Endothelial cell of umbilical vein (primary cell): ENCODE measurements at regions not wholly inside any gene's neighbourhood (a gene's known extent, or its start where the extent isn't known, plus 50 kb on each side); places are given as distances from the start of the nearest gene placed in this dataset.

ENCODE experiments used
- BruUV-seq: library from RNA; stranded (reverse); fragments of 400-500 nt; replicated peaks from 2 replicates; lab custom pipeline; 2021; lab: Mats Ljungman, UMichigan
- CTCF ChIA-PET: fragments of 300-600, 350-600 bp; sonication (Branson Sonifier 250); formaldehyde crosslinking; loops from one replicate; lab custom pipeline; 2021; ENCODE audit warnings: antibody characterized with exemption, inconsistent platforms; lab: Charles Lee
- POLR2A ChIA-PET: fragments of 300-600, 350-600 bp; sonication (Branson Sonifier 250); formaldehyde crosslinking; loops from one replicate; lab custom pipeline; 2021; ENCODE audit warnings: antibody characterized with exemption, inconsistent platforms; lab: Charles Lee
- DNase-seq: peaks from one replicate; pipeline ENCODE4 v3.0.0-alpha.2; 2011; ENCODE audit warnings: low read depth, low spot score
- FAIRE-seq: peaks from 2 replicates; lab custom pipeline; 2011; peaks lifted over from hg19 to GRCh38; lab: Jason Lieb, UNC
- H2AFZ ChIP-seq: 2 replicates; pipeline ENCODE4 v1.6.0; 2012; ENCODE audit warnings: low read depth, low read length, control low read depth, inconsistent platforms
- H3K27ac ChIP-seq: 2 replicates; pipeline ENCODE4 v1.5.1; 2011; ENCODE audit warnings: low read depth, mild to moderate bottlenecking, control low read depth, low read length, moderate library complexity; ENCODE audit not compliant: insufficient read depth
- H3K27me3 ChIP-seq, 2 experiments: 2 replicates each; pipeline versions ENCODE4 v1.6.0 to v1.6.1; 2011; ENCODE audit warnings: low read length in 2 of 2, mixed read lengths in 1 of 2; ENCODE audit not compliant: control insufficient read depth in 2 of 2, insufficient read depth in 2 of 2
- H3K36me3 ChIP-seq, 2 experiments: 2 replicates in 1 of 2; 3 replicates in 1 of 2; pipeline ENCODE4 v1.5.1; 2011; ENCODE audit warnings: low read length in 2 of 2, mild to moderate bottlenecking in 1 of 2, moderate library complexity in 1 of 2; ENCODE audit not compliant: control insufficient read depth in 2 of 2, insufficient read depth in 2 of 2; ENCODE audit errors: extremely low read depth in 1 of 2
- H3K4me1 ChIP-seq: 3 replicates; pipeline ENCODE4 v1.5.1; 2011; ENCODE audit warnings: mild to moderate bottlenecking, low read length; ENCODE audit not compliant: control insufficient read depth, insufficient read depth; ENCODE audit errors: extremely low read depth
- H3K4me2 ChIP-seq: 2 replicates; pipeline ENCODE4 v1.6.1; 2011; ENCODE audit warnings: low read length, control low read depth, mixed read lengths; ENCODE audit not compliant: insufficient read depth
- H3K4me3 ChIP-seq, 3 experiments: fragments of 200-600 bp in 1 of 3; sonication (generic), shearing (Covaris generic) in 1 of 3; replicated peaks in 1 of 3; 2 replicates each; pipeline ENCODE4 v1.5.1; 2011 to 2016; ENCODE audit warnings: control low read depth in 3 of 3, low read length in 3 of 3, mild to moderate bottlenecking in 2 of 3, inconsistent platforms in 1 of 3, low read depth in 1 of 3, moderate library complexity in 1 of 3; ENCODE audit not compliant: insufficient read depth in 1 of 3
- H3K79me2 ChIP-seq: 2 replicates; pipeline ENCODE4 v1.6.0; 2012; ENCODE audit warnings: low read length, inconsistent platforms; ENCODE audit not compliant: control insufficient read depth, insufficient read depth
- H3K9ac ChIP-seq: replicated peaks from 2 replicates; pipeline ENCODE3; 2011; ENCODE audit warnings: low read length, control low read depth; ENCODE audit not compliant: insufficient read depth; ENCODE audit errors: extremely low read depth
- H3K9me1 ChIP-seq: replicated peaks from 3 replicates; pipeline ENCODE4 v1.6.0; 2011; ENCODE audit warnings: mild to moderate bottlenecking, low read length; ENCODE audit not compliant: control insufficient read depth, insufficient read depth; ENCODE audit errors: extremely low read depth
- H3K9me3 ChIP-seq: replicated peaks from 2 replicates; pipeline ENCODE4 v1.5.1; 2012; ENCODE audit warnings: low read length, inconsistent platforms; ENCODE audit not compliant: control insufficient read depth, insufficient read depth
- H4K20me1 ChIP-seq: replicated peaks from 2 replicates; pipeline ENCODE3; 2011; ENCODE audit warnings: mild to moderate bottlenecking, low read length; ENCODE audit not compliant: control insufficient read depth, insufficient read depth; ENCODE audit errors: extremely low read depth
- FOS ChIP-seq: IDR thresholded peaks from 2 replicates; pipeline ENCODE4 v1.6.1; 2011; ENCODE audit warnings: mild to moderate bottlenecking, low read length, moderate library complexity, borderline replicate concordance; ENCODE audit not compliant: insufficient read depth
- JUN ChIP-seq: IDR thresholded peaks from 2 replicates; pipeline ENCODE4 v1.6.1; 2011; ENCODE audit warnings: borderline replicate concordance, low read depth; ENCODE audit not compliant: insufficient read length, insufficient read depth
- MAX ChIP-seq: IDR thresholded peaks from 2 replicates; pipeline ENCODE4 v1.6.1; 2011; ENCODE audit not compliant: insufficient read depth, insufficient read length
- MYC ChIP-seq: IDR thresholded peaks from one replicate; pipeline ENCODE4 v1.6.1; 2011; ENCODE audit warnings: mild to moderate bottlenecking, low read depth, low read length
- POLR2A ChIP-seq: IDR thresholded peaks from 2 replicates; pipeline ENCODE4 v1.6.1; 2012; ENCODE audit warnings: low read depth, mild to moderate bottlenecking, control low read depth, low read length
- POLR2AphosphoS5 ChIP-seq: IDR thresholded peaks from 2 replicates; pipeline ENCODE4 v1.6.1; 2012; ENCODE audit warnings: low read depth, mild to moderate bottlenecking, control low read depth, low read length, moderate library complexity; ENCODE audit not compliant: insufficient read depth
- dilution Hi-C: fragments of 300-500 bp; cut with MboI; formaldehyde crosslinking; loops from one replicate; pipeline ENCODE4 v1.15.0; 2019; ENCODE audit warnings: low sequenced_read_pairs; ENCODE audit not compliant: extremely low pct_ligation_motif_present
- intact Hi-C: fragments of 100-400 bp; cut with micrococcal nuclease; formaldehyde crosslinking; loops from one replicate; pipeline ENCODE4 v1.10.0; 2022
- TF ChIP-seq, protein P1 (sequence below), 2 donors: IDR thresholded peaks; 1 replicate in 1 of 2; 2 replicates in 1 of 2; pipeline ENCODE4 v1.5.1; 2011; ENCODE audit warnings: low read length in 2 of 2, mild to moderate bottlenecking in 2 of 2, moderate library complexity in 2 of 2, control low read depth in 1 of 2, inconsistent platforms in 1 of 2, low read depth in 1 of 2; ENCODE audit not compliant: insufficient read depth in 1 of 2; ENCODE audit errors: extremely low read depth in 1 of 2

DNA sequence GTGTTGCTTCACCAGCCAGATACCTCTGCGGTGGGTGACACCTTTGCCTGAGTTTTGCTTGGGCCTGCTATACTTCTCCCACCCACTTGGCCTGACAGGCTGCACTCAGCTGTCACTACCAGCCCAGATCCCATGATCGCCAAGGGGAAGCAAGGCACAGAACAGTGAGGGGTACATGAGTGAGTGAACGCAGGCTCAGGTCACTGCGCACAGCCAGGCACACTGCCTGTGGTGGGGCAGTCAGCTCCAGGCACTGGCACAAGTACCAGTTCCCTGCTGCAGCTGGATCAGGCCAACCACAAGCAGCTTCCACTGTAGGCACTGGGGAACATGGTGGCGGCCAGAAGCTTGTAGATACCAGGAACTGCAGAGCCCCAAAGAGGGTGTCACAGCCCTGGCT lies 441.9 kb upstream of the GRM3 start:
- no peaks in the 10 kb centered on the region for H4K20me1 ChIP-seq
- no peaks in the 10 kb centered on the region for H3K9me1 ChIP-seq
- no peaks in the 10 kb centered on the region for H3K27me3 ChIP-seq
- H3K9me3 ChIP-seq = peaks cover 6% of the 10 kb centered on the region
- no peak overlapping the region for H3K9ac ChIP-seq
- intact Hi-C loops (no loop called here), dilution Hi-C loops (no loop called here)
- H3K36me3 ChIP-seq = no peaks in the 10 kb centered on the region
- no peak overlapping the region for H3K27ac ChIP-seq
- POLR2A ChIA-PET = no interaction called here
- H3K4me2 ChIP-seq = no peak overlapping the region
- TF ChIP-seq FOS (no peak), POLR2AphosphoS5 (no peak), MAX (no peak), POLR2A (no peak), MYC (no peak), JUN (no peak)
- TF ChIP-seq, protein P1, sequence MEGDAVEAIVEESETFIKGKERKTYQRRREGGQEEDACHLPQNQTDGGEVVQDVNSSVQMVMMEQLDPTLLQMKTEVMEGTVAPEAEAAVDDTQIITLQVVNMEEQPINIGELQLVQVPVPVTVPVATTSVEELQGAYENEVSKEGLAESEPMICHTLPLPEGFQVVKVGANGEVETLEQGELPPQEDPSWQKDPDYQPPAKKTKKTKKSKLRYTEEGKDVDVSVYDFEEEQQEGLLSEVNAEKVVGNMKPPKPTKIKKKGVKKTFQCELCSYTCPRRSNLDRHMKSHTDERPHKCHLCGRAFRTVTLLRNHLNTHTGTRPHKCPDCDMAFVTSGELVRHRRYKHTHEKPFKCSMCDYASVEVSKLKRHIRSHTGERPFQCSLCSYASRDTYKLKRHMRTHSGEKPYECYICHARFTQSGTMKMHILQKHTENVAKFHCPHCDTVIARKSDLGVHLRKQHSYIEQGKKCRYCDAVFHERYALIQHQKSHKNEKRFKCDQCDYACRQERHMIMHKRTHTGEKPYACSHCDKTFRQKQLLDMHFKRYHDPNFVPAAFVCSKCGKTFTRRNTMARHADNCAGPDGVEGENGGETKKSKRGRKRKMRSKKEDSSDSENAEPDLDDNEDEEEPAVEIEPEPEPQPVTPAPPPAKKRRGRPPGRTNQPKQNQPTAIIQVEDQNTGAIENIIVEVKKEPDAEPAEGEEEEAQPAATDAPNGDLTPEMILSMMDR (IDR thresholded peaks at IDR 0.05; ENCODE audit: extremely low read depth in 1 of 2, insufficient read depth in 1 of 2, low read depth in 1 of 2, low read length in 2 of 2) = no peak
- no peaks in the 10 kb centered on the region for H3K79me2 ChIP-seq
- no TSS peak for BruUV-seq
- CTCF ChIA-PET = no interaction called here
- H3K4me1 ChIP-seq = no peaks in the 10 kb centered on the region
- H3K4me3 ChIP-seq = no peak overlapping the region
- DNase-seq (no peak), FAIRE-seq (no peak)
- no peak overlapping the region for H2AFZ ChIP-seq
